ENCODE measurements at regions not wholly inside any gene's neighbourhood (a gene's known extent, or its start where the extent isn't known, plus 50 kb on each side); places are given as distances from the start of the nearest gene placed in this dataset.
"Not testable (repeated sequence)": the region's sequence is repeated elsewhere in the genome, so short reads cannot be mapped to it uniquely, and the experiment has no call there.

DNA sequence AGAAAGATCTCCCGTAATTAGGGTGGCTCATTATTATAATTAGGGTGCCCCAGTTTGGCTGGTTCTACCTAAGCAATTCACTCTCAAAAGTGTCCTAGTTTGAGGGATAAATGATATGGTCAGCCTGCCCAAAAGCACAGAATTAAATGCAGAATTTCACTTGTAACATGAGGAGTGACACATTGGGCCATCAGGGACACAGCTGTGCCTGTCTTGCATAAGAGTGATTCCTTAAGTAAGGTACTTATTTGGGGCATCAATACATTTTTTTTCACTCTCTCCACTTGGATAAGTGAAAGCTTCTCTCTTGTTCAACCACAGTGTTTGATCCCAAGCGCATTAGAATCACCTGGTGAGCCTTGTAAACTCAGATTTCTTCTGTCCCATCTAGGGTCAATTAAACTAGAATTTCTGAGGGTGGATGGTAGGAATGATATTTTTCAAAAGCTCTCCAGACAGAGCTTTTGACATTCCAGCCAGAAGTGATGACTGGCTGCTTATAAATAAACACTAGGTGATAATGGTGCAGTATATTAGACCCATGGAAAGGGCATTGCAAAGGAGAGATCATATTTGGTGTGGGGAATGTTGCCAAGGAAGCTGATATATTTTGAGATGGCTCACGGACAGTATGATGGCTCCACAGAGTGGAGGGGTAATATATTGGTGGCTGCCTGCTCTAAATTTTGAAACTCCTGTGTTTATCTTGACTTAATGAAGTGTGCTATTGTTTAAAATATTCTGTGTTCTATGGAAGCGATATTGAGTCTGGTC lies 458.1 kb upstream of the RASGRP1 start:
- H3K4me1 ChIP-seq = no peaks in the 10 kb centered on the region
- DNase-seq (ENCODE audit: low spot score in 2 of 2) = no peak
- in situ Hi-C loops (cut with MboI; ENCODE audit: low sequenced_read_pairs) = no loop called here
- no peaks in the 10 kb centered on the region for H3K36me3 ChIP-seq (replicated peaks)
- H3K9me3 ChIP-seq = no peaks in the 10 kb centered on the region
- H3K4me3 ChIP-seq = no peak overlapping the region
- no peaks in the 10 kb centered on the region for H3K27me3 ChIP-seq (ENCODE audit: low read depth)

- Histone ChIP-seq H3K9me3 (no peaks in the 10 kb centered on the region), H3K27me3 (ENCODE audit: low read depth) (no peaks in the 10 kb centered on the region), H3K4me3 (no peak overlapping the region), H3K36me3 (replicated peaks) (no peaks in the 10 kb centered on the region), H3K4me1 (no peaks in the 10 kb centered on the region)
- DNase-seq (ENCODE audit: low spot score in 2 of 2) = no peak
- in situ Hi-C loops (cut with MboI; ENCODE audit: low sequenced_read_pairs) = no loop called here
These were observed 460.7 kb upstream of the RASGRP1 start for GRCh38 chr15:39025321-39025720.

DNA sequence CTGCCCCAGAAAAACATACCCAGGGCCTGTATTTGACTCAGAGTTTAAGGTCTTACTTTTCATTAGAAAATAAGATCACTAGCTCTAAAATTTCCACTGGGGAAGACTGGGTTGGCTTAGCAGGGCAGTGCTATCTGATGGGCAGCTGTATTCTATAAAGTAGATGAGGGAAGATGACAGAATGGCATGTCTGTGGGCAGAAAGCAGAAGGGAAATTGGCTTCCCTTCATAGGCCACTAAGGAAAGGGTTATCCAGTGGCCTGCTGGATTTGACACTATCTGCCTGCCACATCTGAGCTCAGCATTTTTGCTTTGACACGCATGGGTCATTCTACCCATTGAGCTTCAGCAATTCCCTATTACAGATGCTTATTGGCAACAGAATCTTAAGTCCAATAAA lies 461.3 kb upstream of the RASGRP1 start:
- no peaks in the 10 kb centered on the region for H3K9me3 ChIP-seq
- in situ Hi-C loops (cut with MboI; ENCODE audit: low sequenced_read_pairs) = no loop called here
- DNase-seq (ENCODE audit: low spot score in 2 of 2) = no peak

DNA sequence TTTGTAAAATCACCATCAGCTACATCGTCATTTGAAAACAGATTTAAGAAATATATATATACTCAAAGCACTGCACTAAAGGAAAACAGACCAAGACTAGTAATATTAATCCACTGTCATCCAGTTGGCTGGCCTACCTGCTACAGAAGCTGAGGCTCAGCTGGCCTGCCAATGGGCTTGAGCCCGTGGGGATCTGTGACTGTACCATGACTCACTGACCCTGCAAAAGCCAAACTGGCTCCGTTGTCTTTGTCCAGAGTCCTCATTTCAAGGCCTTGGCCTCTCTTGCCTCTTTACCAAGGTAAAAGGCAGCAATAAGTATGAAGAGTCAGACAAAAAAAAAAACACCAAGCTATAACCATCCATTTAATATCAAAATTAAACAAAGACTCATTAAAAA lies 463.5 kb upstream of the RASGRP1 start:
- Histone ChIP-seq H3K36me3 (replicated peaks) (no peaks in the 10 kb centered on the region), H3K27me3 (ENCODE audit: low read depth) (no peaks in the 10 kb centered on the region), H3K4me3 (no peak overlapping the region), H3K9me3 (no peaks in the 10 kb centered on the region), H3K4me1 (no peaks in the 10 kb centered on the region)
- in situ Hi-C loops (cut with MboI; ENCODE audit: low sequenced_read_pairs) = no loop called here
- DNase-seq (ENCODE audit: low spot score in 2 of 2) = no peak

More for the DNA sequence above, 461.3 kb upstream of the RASGRP1 start:
- Histone ChIP-seq H3K4me1 (no peaks in the 10 kb centered on the region), H3K36me3 (replicated peaks) (no peaks in the 10 kb centered on the region), H3K4me3 (no peak overlapping the region), H3K27me3 (ENCODE audit: low read depth) (no peaks in the 10 kb centered on the region)

- Histone ChIP-seq H3K27me3 (ENCODE audit: low read depth) (0 out of 2 replicates have a peak, but pooled peaks cover 4% of the 10 kb centered on the region), H3K4me1 (no peaks in the 10 kb centered on the region), H3K36me3 (replicated peaks) (no peaks in the 10 kb centered on the region), H3K4me3 (no peak overlapping the region), H3K9me3 (no peaks in the 10 kb centered on the region)
- no peak for DNase-seq (ENCODE audit: low spot score in 2 of 2)
- in situ Hi-C loops (cut with MboI; ENCODE audit: low sequenced_read_pairs) = no loop called here
These were observed 465.1 kb upstream of the RASGRP1 start for GRCh38 chr15:39029741-39030140.

DNA sequence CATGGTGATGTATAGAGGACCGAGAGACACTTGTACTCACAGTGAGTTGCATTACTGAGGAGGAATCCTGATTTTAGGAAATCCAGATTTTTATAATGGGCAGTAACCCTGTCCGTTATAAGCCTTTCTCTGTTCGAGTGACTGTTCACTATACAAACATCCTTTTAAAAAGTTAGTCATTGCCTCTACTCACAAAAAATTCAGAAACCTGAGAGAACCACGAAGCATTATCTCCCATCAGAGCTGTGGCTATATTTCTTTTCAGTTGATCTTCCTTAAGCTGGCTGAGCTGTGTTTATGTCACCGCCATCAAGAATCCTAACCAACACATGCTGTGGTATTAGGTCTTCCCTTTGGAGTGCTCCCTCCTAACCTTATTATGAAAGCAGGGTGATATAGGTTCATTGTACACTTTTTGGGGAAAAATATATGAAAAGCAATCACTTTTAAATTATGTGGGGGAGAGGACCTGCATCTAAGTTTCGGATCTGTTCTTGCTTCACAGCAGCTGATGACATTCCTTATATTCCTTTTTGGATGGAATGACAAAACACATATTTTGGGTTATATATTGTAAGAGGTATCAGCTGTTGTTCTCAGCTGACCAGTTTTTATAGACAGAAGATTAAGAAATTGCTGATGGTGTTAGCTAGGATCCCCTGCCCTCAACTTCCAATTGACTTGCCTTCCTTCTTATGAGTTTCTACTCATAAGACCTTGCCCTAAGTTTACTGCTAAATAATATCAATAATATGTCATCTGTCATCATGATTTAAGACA lies 465.9 kb upstream of the RASGRP1 start:
- H3K27me3 ChIP-seq (ENCODE audit: low read depth) = 0 out of 2 replicates have a peak, but pooled peaks cover 4% of the 10 kb centered on the region
- no peaks in the 10 kb centered on the region for H3K9me3 ChIP-seq
- in situ Hi-C loops (cut with MboI; ENCODE audit: low sequenced_read_pairs) = no loop called here
- no peak for DNase-seq (ENCODE audit: low spot score in 2 of 2)
- H3K4me1 ChIP-seq = no peaks in the 10 kb centered on the region
- H3K36me3 ChIP-seq (replicated peaks) = no peaks in the 10 kb centered on the region
- H3K4me3 ChIP-seq = no peak overlapping the region

DNA sequence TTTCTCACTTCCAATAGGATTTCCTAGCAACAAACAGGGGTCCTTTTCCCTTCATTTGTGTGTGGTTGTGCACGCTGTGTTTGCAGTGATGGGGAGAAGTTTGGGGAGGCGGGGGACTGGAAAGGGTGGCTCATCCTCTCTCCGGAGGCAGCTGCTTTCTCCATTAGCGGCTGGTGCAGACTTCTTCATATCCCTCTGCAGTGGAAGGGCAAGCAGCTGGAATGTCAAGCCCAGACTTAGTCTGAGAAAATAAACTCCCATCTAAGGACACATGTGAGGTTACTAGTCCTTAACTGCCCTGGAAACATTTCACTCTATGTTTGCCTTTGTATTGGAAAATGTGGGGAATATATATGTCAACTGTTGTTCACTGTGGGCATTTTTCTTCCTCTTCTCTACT lies 467.0 kb upstream of the RASGRP1 start:
- H3K9me3 ChIP-seq = no peaks in the 10 kb centered on the region
- H3K36me3 ChIP-seq (replicated peaks) = no peaks in the 10 kb centered on the region
- H3K27me3 ChIP-seq (ENCODE audit: low read depth) = 0 out of 2 replicates have a peak, but pooled peaks cover 4% of the 10 kb centered on the region
- in situ Hi-C loops (cut with MboI; ENCODE audit: low sequenced_read_pairs) = no loop called here
- DNase-seq (ENCODE audit: low spot score in 2 of 2) = no peak
- H3K4me1 ChIP-seq = no peaks in the 10 kb centered on the region
- no peak overlapping the region for H3K4me3 ChIP-seq

GRCh38 chr15:39034816-39035215 lies 470.2 kb upstream of the RASGRP1 start:
- in situ Hi-C loops (cut with MboI; ENCODE audit: low sequenced_read_pairs) = no loop called here
- no peak for DNase-seq (ENCODE audit: low spot score in 2 of 2)
- H3K4me3 ChIP-seq = no peak overlapping the region

DNA sequence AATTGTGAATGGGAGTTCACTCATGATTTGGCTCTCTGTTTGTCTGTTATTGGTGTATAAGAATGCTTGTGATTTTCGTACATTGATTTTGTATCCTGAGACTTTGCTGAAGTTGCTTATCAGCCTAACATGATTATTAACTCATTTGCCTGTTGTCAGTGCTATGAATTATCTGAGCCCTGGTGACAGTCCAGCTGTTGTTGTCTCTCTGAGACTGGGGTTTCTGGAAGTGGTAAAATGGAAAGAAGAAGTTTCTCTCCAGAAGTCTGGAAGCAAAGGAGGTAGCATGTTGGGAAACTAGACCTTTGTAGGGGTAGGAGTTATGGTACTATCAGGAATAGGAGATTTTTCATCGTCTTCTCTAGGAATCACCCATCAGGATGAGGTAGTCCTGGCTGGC lies 473.0 kb upstream of the RASGRP1 start:
- H3K4me1 ChIP-seq; in situ Hi-C loops (cut with MboI; ENCODE audit: low sequenced_read_pairs); H3K4me3 ChIP-seq; H3K9me3 ChIP-seq; H3K36me3 ChIP-seq (replicated peaks); DNase-seq (ENCODE audit: low spot score in 2 of 2); H3K27me3 ChIP-seq (ENCODE audit: low read depth): not testable (repeated sequence)

More at GRCh38 chr15:39034816-39035215, 470.2 kb upstream of the RASGRP1 start:
- Histone ChIP-seq H3K9me3 (no peaks in the 10 kb centered on the region), H3K4me1 (no peaks in the 10 kb centered on the region), H3K27me3 (ENCODE audit: low read depth) (0 out of 2 replicates have a peak, but pooled peaks cover 4% of the 10 kb centered on the region), H3K36me3 (replicated peaks) (no peaks in the 10 kb centered on the region)

DNA sequence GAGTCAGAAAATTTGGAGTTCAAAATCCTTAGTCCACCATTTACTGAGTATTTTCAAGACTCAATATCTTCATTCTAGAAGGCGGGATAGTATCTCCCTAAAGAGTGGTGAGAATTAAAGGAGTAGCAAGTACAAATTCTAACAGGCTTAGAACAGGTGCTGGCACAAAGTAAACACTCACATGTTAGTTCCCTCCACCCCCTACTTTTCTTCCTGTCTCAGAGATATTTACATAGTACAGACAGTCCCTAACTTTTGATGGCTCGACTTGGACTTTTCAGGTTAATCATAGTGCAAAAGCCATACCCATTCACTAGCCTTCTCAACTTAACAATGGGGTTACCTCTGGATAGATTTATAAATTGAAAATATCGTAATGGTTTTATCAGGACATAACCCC lies 476.2 kb upstream of the RASGRP1 start:
- no peaks in the 10 kb centered on the region for H3K4me1 ChIP-seq
- H3K27me3 ChIP-seq (ENCODE audit: low read depth) = no peaks in the 10 kb centered on the region
- no peaks in the 10 kb centered on the region for H3K9me3 ChIP-seq
- no peaks in the 10 kb centered on the region for H3K36me3 ChIP-seq (replicated peaks)
- H3K4me3 ChIP-seq = no peak overlapping the region
- in situ Hi-C loops (cut with MboI; ENCODE audit: low sequenced_read_pairs) = no loop called here
- no peak for DNase-seq (ENCODE audit: low spot score in 2 of 2)

DNA sequence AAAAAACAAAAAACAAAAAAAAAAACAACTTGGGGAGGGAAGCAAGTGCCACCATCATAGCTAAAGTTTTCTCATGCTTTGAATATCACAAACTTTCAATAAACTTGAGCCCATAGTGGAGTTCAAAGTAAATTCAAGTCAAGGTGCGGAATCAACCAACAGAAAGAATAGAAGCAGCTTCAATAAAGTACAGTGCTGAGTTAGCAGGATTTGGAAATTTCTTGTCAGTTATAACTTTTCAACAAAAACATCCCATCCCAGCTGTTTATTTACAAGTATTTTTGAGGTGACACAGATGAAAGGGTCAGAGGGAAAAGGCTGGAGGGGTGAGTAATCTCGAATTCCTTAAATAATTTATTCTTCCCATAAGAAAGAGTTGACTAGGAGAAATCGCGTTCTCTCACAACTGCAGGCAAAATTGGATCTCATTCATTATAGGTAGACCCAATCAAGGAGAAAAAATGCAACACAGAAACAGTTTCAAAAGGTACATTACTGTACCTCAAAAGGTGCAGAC lies 477.4 kb upstream of the RASGRP1 start:
- no peaks in the 10 kb centered on the region for H3K36me3 ChIP-seq (replicated peaks)
- no peak overlapping the region for H3K4me3 ChIP-seq
- no peaks in the 10 kb centered on the region for H3K4me1 ChIP-seq
- in situ Hi-C loops (cut with MboI; ENCODE audit: low sequenced_read_pairs) = no loop called here
- no peaks in the 10 kb centered on the region for H3K9me3 ChIP-seq
- H3K27me3 ChIP-seq (ENCODE audit: low read depth) = no peaks in the 10 kb centered on the region
- no peak for DNase-seq (ENCODE audit: low spot score in 2 of 2)

DNA sequence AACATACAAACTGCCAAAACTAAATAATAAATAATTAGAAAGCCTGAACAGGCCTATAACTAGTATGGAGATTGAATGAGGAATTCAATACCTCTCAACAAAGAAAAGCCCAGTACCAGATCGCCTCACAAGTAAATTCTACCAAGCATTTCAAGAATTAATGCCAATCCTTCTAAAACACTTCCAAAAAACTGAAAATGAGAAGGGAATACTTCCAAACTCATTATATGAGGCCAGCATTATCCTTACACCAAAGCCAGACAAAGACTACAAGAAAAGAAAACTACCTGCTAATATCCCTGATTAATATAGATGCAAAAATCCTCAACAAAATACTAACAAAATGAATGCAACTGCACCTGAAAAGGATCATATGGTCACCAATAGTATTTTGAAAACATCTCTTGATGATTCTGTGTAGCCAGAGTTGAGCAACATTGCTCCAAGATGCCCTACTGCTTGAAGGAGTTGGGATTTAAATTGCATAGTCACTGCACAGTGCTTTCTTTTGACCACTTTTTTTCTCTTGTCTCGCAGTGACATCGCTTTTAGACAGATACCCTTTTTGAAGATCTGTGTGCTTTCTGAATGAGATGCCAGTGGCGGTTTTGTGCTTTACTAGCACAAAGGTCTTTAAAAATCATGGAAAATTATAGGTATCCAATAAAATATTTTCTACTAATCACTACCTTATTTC lies 487.2 kb upstream of the RASGRP1 start:
- no peaks in the 10 kb centered on the region for H3K27me3 ChIP-seq (ENCODE audit: low read depth)
- no peak for DNase-seq (ENCODE audit: low spot score in 2 of 2)
- no peak overlapping the region for H3K4me3 ChIP-seq
- H3K9me3 ChIP-seq = no peaks in the 10 kb centered on the region
- no peaks in the 10 kb centered on the region for H3K36me3 ChIP-seq (replicated peaks)
- in situ Hi-C loops (cut with MboI; ENCODE audit: low sequenced_read_pairs) = no loop called here
- H3K4me1 ChIP-seq = no peaks in the 10 kb centered on the region

DNA sequence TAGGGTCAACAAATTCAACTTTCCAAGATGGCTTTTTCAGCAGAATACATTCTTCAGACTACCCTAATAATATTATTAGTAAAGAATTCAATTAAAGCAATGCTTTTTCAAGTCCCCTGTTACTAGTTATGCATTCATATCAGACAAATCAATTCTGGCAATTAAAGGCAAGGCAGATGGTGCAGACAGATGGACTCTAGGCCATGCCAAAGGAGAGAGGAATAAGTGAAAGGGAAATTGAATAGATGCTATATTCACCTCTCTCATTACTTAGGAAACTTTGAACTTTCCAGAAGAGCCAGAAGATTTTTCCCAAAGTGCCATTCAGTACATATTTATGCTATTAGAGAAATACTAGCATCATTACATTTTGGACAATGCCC lies 487.7 kb upstream of the RASGRP1 start:
- Histone ChIP-seq H3K9me3 (no peaks in the 10 kb centered on the region), H3K4me3 (no peak overlapping the region), H3K27me3 (ENCODE audit: low read depth) (no peaks in the 10 kb centered on the region), H3K4me1 (no peaks in the 10 kb centered on the region), H3K36me3 (replicated peaks) (no peaks in the 10 kb centered on the region)
- in situ Hi-C loops (cut with MboI; ENCODE audit: low sequenced_read_pairs) = no loop called here
- DNase-seq (ENCODE audit: low spot score in 2 of 2) = no peak

DNA sequence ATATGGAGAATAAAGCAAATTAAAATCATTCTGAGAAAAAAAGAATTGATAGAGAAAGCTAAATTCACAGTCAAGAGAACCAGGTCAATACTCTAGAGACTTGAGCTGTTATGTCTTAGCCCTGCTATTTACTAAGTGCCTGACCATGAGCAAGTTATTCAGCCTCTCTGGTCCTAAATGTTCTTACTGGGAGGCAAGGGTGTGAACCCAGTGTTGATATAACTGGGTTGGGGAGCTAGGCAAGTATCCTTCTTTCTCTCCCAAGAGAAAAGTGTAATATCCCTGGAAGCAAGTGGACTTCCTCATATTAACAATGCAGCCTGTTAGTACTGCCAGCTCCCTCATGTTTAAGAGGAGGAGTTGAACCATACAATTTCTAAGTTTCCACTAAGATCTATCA lies 488.9 kb upstream of the RASGRP1 start:
- in situ Hi-C loops (cut with MboI; ENCODE audit: low sequenced_read_pairs) = no loop called here
- H3K9me3 ChIP-seq = no peaks in the 10 kb centered on the region
- H3K4me3 ChIP-seq = no peak overlapping the region
- H3K36me3 ChIP-seq (replicated peaks) = no peaks in the 10 kb centered on the region
- H3K27me3 ChIP-seq (ENCODE audit: low read depth) = no peaks in the 10 kb centered on the region
- H3K4me1 ChIP-seq = no peaks in the 10 kb centered on the region
- DNase-seq (ENCODE audit: low spot score in 2 of 2) = no peak

Measured in HAP-1 (cell line).